ENCODE measurements at regions not wholly inside any gene's neighbourhood (a gene's known extent, or its start where the extent isn't known, plus 50 kb on each side); places are given as distances from the start of the nearest gene placed in this dataset.

GRCh38 chr7:17613338-17614041, 315.0 kb downstream of the AHR start:
- DNase-seq, result no peak

DNA sequence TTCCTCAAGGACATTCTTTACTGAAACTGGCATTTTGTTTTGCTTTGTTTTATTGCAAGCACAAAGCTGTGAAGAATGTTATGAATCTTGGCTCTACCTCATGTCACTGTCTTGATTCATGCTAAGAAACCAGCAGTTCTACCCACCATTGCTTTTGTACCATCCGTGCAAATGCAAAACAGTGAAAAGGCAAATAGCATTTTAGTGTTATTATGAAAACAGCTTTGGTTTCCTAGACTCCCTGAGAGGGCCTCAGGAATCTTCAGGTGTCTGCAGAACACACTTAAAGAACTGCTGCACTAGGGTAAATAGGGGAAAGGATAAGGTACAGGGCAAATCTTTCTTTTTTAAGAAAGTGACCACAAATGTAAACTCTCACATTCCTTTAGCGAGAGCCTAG, 318.9 kb downstream of the AHR start:
- no peak for DNase-seq

DNA sequence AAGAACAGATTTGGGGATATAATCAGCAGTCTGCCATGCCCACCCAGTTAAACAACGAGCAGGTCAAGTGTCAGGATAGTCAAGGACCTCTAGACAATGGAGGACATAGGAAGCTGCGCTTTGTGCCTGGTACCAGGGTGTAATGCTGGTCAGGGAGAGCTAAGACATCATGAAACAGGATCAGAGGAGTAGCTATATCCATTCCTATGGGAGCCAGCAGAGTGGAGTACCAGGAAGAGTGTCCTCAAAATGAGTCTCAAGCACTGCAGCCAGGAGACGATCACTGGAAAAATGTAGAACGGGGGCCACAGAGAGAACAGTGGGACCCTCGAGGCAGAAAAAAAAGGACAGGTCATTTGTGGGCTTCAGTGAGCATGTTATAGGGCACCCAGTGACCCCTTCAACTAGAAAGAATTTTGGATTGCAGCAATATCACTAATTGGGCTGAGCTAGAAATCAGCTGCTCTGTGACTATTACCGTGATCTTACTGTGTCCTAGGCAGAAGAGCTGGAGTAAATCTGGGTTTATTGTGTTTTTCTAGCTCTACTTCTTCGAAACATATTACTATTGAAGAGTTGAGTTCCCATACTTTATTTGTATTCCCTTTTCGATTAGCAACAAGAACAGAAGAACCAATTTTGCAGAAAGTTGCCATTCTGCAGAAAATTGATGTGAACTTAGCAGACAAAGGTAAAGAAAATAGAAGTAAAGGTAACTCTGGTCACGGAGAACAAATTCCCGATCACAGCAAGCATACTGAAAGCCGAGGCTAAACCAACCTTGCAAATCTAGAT, 319.6 kb downstream of the AHR start:
- no peak for DNase-seq

DNA sequence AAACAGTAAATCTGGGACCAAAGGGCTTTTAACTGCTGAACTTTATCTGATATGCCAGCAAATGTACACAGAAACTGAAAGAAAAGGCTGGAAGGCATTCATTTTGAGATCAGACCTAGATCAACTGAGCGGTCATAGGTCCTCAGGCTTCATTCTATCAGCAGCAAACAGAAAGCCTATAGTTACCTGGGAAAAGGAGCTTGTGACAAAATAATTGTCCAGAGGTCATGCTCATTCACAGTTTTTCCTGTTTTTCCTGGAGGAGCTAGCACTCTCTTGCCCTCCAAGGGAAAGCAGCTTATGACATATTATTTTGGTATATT, 320.2 kb downstream of the AHR start:
- DNase-seq, result no peak

- no peak for DNase-seq
These were observed 320.9 kb downstream of the AHR start for GRCh38 chr7:17619196-17619818.

DNA sequence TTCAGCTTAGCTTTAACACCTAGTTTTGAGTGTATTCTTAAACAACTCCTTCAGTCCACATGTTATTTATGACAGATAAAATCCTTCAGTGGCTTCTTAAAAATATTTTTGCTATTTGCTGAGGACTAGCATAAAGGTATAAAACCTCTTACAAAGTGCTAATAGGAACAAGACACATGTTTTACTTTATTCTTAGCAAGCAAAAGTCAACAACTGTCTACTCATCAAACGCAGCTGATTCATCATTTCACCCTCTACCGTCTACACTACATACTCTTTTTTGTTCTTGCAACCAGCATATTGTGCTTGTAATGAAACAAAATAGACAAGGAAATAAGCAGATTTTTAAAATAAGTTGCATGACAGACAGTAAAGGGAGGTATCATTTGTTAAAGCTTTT, 319.7 kb downstream of the SNX13 start:
- DNase-seq, result no peak

DNA sequence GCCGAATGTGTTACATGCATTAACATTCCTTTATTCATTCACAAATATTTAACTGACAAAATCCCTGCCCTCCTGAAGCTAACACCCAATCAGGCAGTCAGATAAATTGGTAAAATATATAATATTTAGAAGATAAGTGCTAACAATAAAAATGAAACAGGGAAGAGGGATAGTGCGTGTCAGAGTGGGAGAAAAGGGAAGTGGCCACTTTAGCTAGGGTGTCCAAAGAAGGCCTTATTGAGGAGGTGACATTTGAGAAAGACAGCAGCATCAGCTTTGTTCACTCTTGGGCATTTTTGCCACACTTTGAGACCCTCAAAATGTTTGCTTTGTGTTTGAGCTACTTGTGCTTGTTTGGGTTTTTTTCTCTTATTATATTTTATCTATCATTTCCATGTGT, 317.8 kb downstream of the SNX13 start:
- no peak for DNase-seq

GRCh38 chr7:17623546-17624185, 316.6 kb downstream of the SNX13 start:
- no peak for DNase-seq

- no peak for DNase-seq
These were observed 315.9 kb downstream of the SNX13 start for GRCh38 chr7:17624379-17624778.

DNA sequence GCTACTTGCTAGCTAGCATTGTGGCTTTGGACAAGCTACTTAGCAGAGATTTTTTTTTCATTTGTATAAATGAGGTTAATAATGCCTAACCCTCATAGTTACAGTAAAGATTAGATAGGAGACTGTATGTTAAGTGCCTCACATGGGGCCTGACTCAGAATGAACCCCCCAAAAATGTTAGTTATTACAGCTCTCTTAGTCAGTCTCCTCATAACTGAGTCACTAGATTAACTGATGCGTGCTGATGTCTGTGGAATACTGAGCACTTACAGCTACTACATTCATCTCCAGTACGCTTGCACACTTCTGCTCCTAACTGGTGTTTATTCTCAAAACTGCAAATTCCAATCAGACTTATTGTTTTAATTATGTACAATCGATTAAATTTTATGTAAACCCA, 315.3 kb downstream of the SNX13 start:
- no peak for DNase-seq

GRCh38 chr7:17626235-17626634, 314.1 kb downstream of the SNX13 start:
- DNase-seq, result no peak

DNA sequence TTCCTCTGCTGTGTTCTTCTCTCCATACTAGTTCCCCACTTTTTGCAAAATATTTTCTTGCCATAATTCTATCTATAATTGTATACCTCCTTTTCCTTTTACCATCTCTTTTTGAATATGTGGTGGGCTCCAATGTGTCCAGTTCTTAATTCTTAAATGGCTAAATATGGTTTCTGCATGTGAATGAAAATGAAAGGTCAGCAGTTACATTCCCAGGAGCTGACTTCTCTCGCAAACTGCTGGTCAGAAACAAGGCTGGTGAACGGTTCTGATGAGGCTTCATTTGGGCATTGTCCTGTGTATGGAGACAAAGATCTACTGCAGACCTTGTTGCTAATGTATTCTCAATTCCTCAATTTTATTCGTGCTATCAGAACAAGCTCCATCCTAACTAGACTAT, 309.2 kb downstream of the SNX13 start:
- no peak for DNase-seq

GRCh38 chr7:17632384-17632783, 307.9 kb downstream of the SNX13 start:
- no peak for DNase-seq

DNA sequence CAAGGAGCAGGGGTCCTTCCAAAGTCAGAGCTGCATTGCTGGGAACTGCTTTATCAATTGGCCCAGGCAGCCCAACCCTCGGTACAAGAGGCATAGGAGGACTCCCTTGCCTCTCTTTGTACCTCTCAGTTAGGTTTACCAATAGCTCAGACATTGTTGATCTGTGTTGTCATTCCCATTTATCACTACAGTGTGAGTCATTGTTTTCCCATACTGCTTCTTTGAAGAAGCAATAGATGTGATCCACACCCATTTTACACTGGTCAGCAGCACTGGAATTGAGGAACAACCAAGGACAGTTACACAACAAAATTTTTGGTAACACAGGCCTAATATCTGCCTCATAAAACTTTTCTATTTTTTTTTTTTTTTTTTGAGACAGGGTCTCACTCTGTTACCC, 307.2 kb downstream of the SNX13 start:
- DNase-seq, result no peak

- no peak for DNase-seq
These were observed 301.6 kb downstream of the SNX13 start for GRCh38 chr7:17638727-17639126.

DNA sequence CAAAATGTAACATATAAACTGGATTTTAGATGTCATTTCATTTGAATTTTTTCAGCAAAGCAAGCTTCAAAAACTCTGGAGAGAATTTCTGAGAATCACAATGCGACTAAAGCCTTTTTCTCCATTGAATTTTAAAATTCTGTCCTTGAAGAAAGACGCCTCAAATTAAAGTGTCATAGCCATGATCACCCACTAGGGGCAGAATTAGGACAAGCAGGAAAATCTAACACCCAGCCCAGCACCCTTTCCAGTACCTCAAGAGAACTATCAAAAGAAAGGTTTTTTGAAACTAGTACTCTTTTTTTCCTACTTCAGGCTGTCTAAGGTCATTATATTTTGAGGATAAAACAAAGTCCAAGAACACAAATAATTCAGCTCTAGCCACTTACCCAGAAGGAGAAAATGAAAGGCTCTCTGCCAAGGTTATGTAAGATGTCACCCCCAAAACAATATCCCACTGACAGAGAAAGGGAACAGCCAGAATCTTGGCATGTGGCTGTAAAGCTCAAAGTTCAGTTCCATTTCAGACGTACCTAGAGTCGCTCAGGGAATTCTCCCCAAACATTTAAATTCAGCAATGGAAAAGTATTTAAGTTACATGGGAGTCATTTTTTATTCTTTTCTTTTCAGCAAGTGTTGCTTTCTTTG, 299.4 kb downstream of the SNX13 start:
- no peak for DNase-seq

DNA sequence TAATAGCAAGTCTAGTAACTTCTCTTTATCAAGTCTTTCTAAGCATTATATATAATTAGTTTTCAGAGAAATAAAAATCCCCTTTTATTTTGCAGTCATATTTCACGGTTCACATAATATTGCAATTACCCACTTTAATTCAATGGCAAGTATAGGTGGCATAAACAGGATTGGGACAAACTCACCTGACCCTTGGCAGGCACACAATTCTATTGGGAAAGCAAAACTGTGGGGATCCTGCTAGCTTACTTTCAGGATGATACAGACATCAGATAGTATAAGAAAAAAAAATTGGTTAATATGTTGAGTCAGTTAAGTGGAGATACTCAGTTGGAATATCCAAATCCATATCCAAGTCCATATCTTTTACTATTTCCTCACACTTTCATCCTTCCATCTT, 294.8 kb downstream of the SNX13 start:
- DNase-seq, result no peak

DNA sequence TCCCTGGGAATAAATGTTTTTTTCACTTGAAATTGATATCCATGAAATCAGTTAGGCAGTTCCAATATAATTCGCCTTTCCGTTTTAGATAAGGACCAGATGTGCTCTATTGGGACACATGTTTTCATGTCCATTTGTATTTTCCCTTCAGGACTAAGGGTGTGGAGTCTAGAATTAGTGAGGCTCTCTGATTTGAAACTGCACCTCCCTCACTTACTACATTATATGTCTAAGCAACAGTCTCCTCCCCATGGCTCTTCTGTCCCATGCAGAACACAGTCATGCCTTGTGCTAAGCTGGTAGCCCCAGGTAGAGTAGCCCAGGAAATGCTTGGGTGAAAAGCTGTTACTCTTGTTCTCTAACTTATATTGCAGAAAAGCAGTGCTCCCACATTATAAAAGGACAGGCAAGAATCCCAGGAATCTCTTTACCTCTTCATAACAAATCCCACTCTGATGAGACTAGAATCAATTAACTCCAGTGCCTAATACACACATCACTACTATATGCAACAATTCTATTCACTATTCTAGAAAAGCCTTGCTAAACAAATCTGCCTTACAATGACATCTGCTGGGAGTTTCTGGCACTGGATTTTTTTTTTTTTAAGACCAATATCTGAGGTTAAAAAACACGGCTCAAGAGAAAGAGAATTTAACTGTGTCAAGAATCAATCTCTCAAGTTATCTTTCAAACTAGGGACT, 293.9 kb downstream of the SNX13 start:
- no peak for DNase-seq

- DNase-seq, result no peak
These were observed 289.0 kb downstream of the SNX13 start for GRCh38 chr7:17651341-17651740.

- no peak for DNase-seq
These were observed 288.4 kb downstream of the SNX13 start for GRCh38 chr7:17651863-17652385.

DNA sequence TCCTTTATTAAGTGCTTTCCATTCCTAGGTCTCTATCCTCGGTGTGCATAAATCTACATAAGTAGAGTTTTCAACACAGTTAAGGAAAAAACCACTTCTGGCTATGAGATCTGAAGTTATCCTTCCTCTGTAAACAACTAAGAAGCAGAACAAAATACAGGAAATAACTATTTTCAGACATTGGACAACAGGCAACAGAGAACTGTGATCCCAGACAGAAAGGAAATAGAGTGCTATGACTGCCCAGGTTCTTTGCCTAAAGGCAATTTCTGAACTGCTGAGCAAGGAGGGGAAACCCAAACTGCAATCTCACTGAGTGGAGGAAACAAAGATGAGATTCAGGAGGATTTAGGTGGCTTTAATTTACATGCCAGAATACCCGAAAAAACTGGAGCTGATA, 285.4 kb downstream of the SNX13 start:
- no peak for DNase-seq

- no peak for DNase-seq
These were observed 281.2 kb downstream of the SNX13 start for GRCh38 chr7:17659126-17659525.
